Activated naive CD8-positive, alpha-beta T cell treated with anti-CD3 and anti-CD28 coated beads, Interleukin-2, amount 50 U/mL, for 24 hours (primary cell): ENCODE measurements at regions not wholly inside any gene's neighbourhood (a gene's known extent, or its start where the extent isn't known, plus 50 kb on each side); places are given as distances from the start of the nearest gene placed in this dataset.
A peak's percentile ranks its signal among the peaks of the same experiment; 100 is the strongest.
"Not testable (repeated sequence)": the region's sequence is repeated elsewhere in the genome, so short reads cannot be mapped to it uniquely, and the experiment has no call there.

ENCODE experiments used
- ATAC-seq: fragments of 150-1000 bp; cut with Tn5 transposase; one replicate; pipeline ENCODE4 v1.10.0; 2021
- DNase-seq: peaks from one replicate; pipeline ENCODE4 v3.0.0; 2021
- H3K27ac Mint-ChIP-seq: one replicate; pipeline ENCODE4 v1.8.0; 2021; ENCODE audit warnings: mild to moderate bottlenecking, mixed read lengths
- H3K27me3 Mint-ChIP-seq: one replicate; pipeline ENCODE4 v1.8.0; 2021; ENCODE audit warnings: mixed read lengths
- H3K36me3 Mint-ChIP-seq: one replicate; pipeline ENCODE4 v1.8.0; 2021; ENCODE audit warnings: low read depth, mixed read lengths
- H3K4me1 Mint-ChIP-seq: one replicate; pipeline ENCODE4 v1.8.0; 2021; ENCODE audit warnings: mixed read lengths
- H3K4me3 Mint-ChIP-seq: one replicate; pipeline ENCODE4 v1.8.0; 2021; ENCODE audit warnings: mild to moderate bottlenecking, moderate library complexity, mixed read lengths
- H3K9me3 Mint-ChIP-seq: one replicate; pipeline ENCODE4 v1.8.0; 2021; ENCODE audit warnings: mixed read lengths

GRCh38 chr9:95724253-95724991 lies 151.1 kb upstream of the ERCC6L2 start:
- Mint-ChIP-seq H3K27ac (peak overlapping the region; percentile 98), H3K9me3 (peaks cover 20% of the 10 kb centered on the region), H3K4me1 (peaks cover 55% of the 10 kb centered on the region), H3K4me3 (peak overlapping the region; percentile 68), H3K36me3 (peaks cover 12% of the 10 kb centered on the region), H3K27me3 (peaks cover 4% of the 10 kb centered on the region)
- ATAC-seq: peak; percentile 89
- peak; percentile 50 for DNase-seq

- peaks cover 12% of the 10 kb centered on the region for H3K36me3 Mint-ChIP-seq
- no peak for DNase-seq
- peaks cover 29% of the 10 kb centered on the region for H3K9me3 Mint-ChIP-seq
- peaks cover 6% of the 10 kb centered on the region for H3K27me3 Mint-ChIP-seq
- H3K27ac Mint-ChIP-seq: no peak overlapping the region
- no peak for ATAC-seq
- H3K4me1 Mint-ChIP-seq: peaks cover 53% of the 10 kb centered on the region
- H3K4me3 Mint-ChIP-seq: no peak overlapping the region
Measured at GRCh38 chr9:95722141-95722540, 153.3 kb upstream of the ERCC6L2 start.

DNA sequence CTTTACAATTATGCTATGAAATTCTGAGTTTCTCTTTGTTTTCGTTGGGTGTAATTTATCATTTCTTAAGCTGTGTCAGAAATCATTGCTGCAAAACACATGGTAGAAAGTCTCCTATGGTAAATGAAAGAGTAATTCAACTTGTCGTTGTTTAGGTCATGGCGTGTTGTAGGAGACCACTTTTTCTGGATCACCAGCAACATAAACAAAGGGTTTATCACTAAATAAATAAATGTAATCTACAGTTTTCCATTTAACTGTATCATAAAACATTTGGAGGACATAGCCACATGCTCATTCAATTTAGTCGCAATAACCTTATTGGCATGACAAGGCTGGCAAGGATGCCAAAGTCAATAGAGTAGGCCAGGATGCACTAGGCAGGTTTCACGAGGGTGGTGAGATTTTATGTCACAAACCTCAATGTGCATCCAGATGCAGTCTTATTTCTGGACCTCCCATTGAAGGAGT lies 154.4 kb upstream of the ERCC6L2 start:
- peaks cover 42% of the 10 kb centered on the region for H3K4me1 Mint-ChIP-seq
- ATAC-seq (no peak), DNase-seq (no peak)
- peaks cover 7% of the 10 kb centered on the region for H3K27me3 Mint-ChIP-seq
- H3K4me3 Mint-ChIP-seq: no peak overlapping the region
- H3K27ac Mint-ChIP-seq: no peak overlapping the region
- H3K9me3 Mint-ChIP-seq: peaks cover 39% of the 10 kb centered on the region
- H3K36me3 Mint-ChIP-seq: peaks cover 12% of the 10 kb centered on the region

DNA sequence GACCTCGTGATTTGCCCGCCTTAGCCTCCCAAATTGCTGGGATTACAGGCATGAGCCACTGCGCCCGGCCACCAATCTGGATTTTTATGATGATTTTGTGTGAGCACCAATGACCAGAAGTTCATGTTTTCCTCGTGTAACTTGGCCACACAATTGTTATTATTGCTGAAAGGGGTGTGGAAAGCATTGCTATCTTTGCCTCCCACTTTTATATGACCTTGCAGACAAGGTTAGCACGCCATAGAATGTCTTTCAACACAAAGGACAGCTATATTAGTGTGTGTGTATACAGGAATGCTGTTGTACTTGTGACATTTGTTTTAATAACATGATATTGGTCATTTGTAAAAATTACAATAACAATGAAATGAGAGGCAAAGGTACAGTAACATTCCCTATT lies 155.0 kb upstream of the ERCC6L2 start:
- ATAC-seq (no peak), DNase-seq (no peak)
- peaks cover 36% of the 10 kb centered on the region for H3K4me1 Mint-ChIP-seq
- no peak overlapping the region for H3K27ac Mint-ChIP-seq
- H3K4me3 Mint-ChIP-seq: no peak overlapping the region
- peaks cover 10% of the 10 kb centered on the region for H3K36me3 Mint-ChIP-seq
- peaks cover 7% of the 10 kb centered on the region for H3K27me3 Mint-ChIP-seq
- H3K9me3 Mint-ChIP-seq: peaks cover 37% of the 10 kb centered on the region

DNA sequence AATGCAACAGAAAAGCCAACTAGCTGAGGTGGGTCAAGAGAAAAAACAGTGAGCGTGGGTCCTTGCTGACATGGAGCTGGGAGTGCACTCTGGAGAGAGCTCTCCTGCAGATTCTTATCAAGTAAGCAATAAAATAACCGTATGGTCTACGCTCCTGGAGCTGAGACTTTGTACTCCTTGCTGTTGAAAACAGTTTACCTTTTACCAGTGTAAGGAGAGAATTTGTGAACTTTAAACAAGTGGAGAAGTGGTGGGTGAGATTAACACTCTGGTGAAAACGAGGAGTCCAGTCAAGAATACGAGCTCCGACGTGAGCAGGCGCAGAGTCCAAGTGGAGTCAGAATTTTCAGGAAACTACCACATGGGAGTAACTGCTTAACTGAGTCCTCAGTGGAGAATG lies 156.1 kb upstream of the ERCC6L2 start:
- Mint-ChIP-seq H3K27me3 (peaks cover 7% of the 10 kb centered on the region), H3K4me3 (no peak overlapping the region), H3K27ac (no peak overlapping the region)

GRCh38 chr9:95718263-95718662 lies 157.2 kb upstream of the ERCC6L2 start:
- ATAC-seq: no peak
- no peak overlapping the region for H3K27ac Mint-ChIP-seq
- H3K27me3 Mint-ChIP-seq: peaks cover 7% of the 10 kb centered on the region
- peaks cover 14% of the 10 kb centered on the region for H3K4me1 Mint-ChIP-seq
- peaks cover 32% of the 10 kb centered on the region for H3K9me3 Mint-ChIP-seq
- peaks cover 8% of the 10 kb centered on the region for H3K36me3 Mint-ChIP-seq
- no peak overlapping the region for H3K4me3 Mint-ChIP-seq
- DNase-seq: no peak

More for the DNA sequence above, 156.1 kb upstream of the ERCC6L2 start:
- peaks cover 25% of the 10 kb centered on the region for H3K4me1 Mint-ChIP-seq
- peaks cover 36% of the 10 kb centered on the region for H3K9me3 Mint-ChIP-seq
- ATAC-seq (no peak), DNase-seq (no peak)
- H3K36me3 Mint-ChIP-seq: peaks cover 10% of the 10 kb centered on the region

GRCh38 chr9:95715868-95716435 lies 159.5 kb upstream of the ERCC6L2 start:
- peaks cover 5% of the 10 kb centered on the region for H3K36me3 Mint-ChIP-seq
- H3K9me3 Mint-ChIP-seq: peaks cover 27% of the 10 kb centered on the region
- no peak overlapping the region for H3K27ac Mint-ChIP-seq
- no peak overlapping the region for H3K4me3 Mint-ChIP-seq
- H3K27me3 Mint-ChIP-seq: peaks cover 3% of the 10 kb centered on the region
- no peak for DNase-seq
- no peak for ATAC-seq
- no peaks in the 10 kb centered on the region for H3K4me1 Mint-ChIP-seq

GRCh38 chr9:95710446-95710845 lies 165.0 kb upstream of the ERCC6L2 start:
- no peaks in the 10 kb centered on the region for H3K4me1 Mint-ChIP-seq
- no peaks in the 10 kb centered on the region for H3K27me3 Mint-ChIP-seq
- no peak overlapping the region for H3K27ac Mint-ChIP-seq
- H3K36me3 Mint-ChIP-seq: peaks cover 3% of the 10 kb centered on the region
- peaks cover 3% of the 10 kb centered on the region for H3K9me3 Mint-ChIP-seq
- no peak for DNase-seq
- ATAC-seq: no peak
- no peak overlapping the region for H3K4me3 Mint-ChIP-seq

GRCh38 chr9:95696701-95697100 lies 178.8 kb upstream of the ERCC6L2 start:
- no peak for DNase-seq
- Mint-ChIP-seq H3K4me1 (no peaks in the 10 kb centered on the region), H3K36me3 (peaks cover 4% of the 10 kb centered on the region), H3K27ac (no peak overlapping the region), H3K9me3 (peaks cover 8% of the 10 kb centered on the region), H3K4me3 (no peak overlapping the region), H3K27me3 (peaks cover 5% of the 10 kb centered on the region)
- no peak for ATAC-seq

GRCh38 chr9:95691435-95691834 lies 174.7 kb upstream of the PTCH1 start:
- H3K27ac Mint-ChIP-seq: no peak overlapping the region
- no peak overlapping the region for H3K4me3 Mint-ChIP-seq
- H3K27me3 Mint-ChIP-seq: no peaks in the 10 kb centered on the region
- no peaks in the 10 kb centered on the region for H3K4me1 Mint-ChIP-seq
- no peak for DNase-seq
- no peak for ATAC-seq
- no peaks in the 10 kb centered on the region for H3K36me3 Mint-ChIP-seq
- H3K9me3 Mint-ChIP-seq: peaks cover 8% of the 10 kb centered on the region

- no peaks in the 10 kb centered on the region for H3K4me1 Mint-ChIP-seq
- no peak for ATAC-seq
- H3K27ac Mint-ChIP-seq: no peak overlapping the region
Measured at GRCh38 chr9:95689669-95690068, 172.9 kb upstream of the PTCH1 start.

DNA sequence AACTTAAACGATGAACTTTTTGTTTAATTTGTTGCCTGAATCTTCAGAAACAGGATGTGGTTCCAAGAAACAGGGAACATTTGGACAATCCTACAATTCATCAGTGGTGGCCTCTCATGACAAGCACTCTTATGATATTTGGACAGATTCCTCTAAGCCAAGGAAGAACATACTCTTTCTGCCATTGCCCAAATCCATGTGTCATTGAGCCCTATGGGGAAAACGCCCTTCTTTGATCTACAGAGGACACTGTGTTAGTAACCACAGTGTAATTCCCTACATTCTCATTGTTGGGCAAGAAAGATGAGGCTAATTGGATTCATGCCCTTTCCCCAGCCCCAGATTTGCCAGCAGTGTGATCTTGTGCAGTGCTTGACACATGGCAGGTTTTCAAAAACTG lies 167.7 kb upstream of the PTCH1 start:
- H3K27me3 Mint-ChIP-seq: peaks cover 1% of the 10 kb centered on the region
- no peak for DNase-seq

More at GRCh38 chr9:95689669-95690068, 172.9 kb upstream of the PTCH1 start:
- no peaks in the 10 kb centered on the region for H3K9me3 Mint-ChIP-seq
- no peak for DNase-seq
- H3K4me3 Mint-ChIP-seq: no peak overlapping the region
- H3K36me3 Mint-ChIP-seq: no peaks in the 10 kb centered on the region
- H3K27me3 Mint-ChIP-seq: no peaks in the 10 kb centered on the region

GRCh38 chr9:95680306-95680705 lies 163.5 kb upstream of the PTCH1 start:
- H3K4me1 Mint-ChIP-seq: peaks cover 12% of the 10 kb centered on the region
- not testable (repeated sequence) for H3K27ac Mint-ChIP-seq, H3K9me3 Mint-ChIP-seq, H3K27me3 Mint-ChIP-seq, ATAC-seq, DNase-seq, H3K4me3 Mint-ChIP-seq, H3K36me3 Mint-ChIP-seq

More for the DNA sequence above, 167.7 kb upstream of the PTCH1 start:
- Mint-ChIP-seq H3K27ac (no peak overlapping the region), H3K9me3 (peaks cover 4% of the 10 kb centered on the region), H3K36me3 (no peaks in the 10 kb centered on the region), H3K4me3 (no peak overlapping the region), H3K4me1 (peaks cover 12% of the 10 kb centered on the region)
- ATAC-seq: no peak

- Mint-ChIP-seq H3K4me1 (peaks cover 12% of the 10 kb centered on the region), H3K36me3 (no peaks in the 10 kb centered on the region), H3K27ac (no peak overlapping the region), H3K27me3 (peaks cover 4% of the 10 kb centered on the region), H3K9me3 (peaks cover 4% of the 10 kb centered on the region), H3K4me3 (no peak overlapping the region)
- DNase-seq: no peak
- ATAC-seq: no peak
Measured at GRCh38 chr9:95679874-95680273, 163.1 kb upstream of the PTCH1 start.

DNA sequence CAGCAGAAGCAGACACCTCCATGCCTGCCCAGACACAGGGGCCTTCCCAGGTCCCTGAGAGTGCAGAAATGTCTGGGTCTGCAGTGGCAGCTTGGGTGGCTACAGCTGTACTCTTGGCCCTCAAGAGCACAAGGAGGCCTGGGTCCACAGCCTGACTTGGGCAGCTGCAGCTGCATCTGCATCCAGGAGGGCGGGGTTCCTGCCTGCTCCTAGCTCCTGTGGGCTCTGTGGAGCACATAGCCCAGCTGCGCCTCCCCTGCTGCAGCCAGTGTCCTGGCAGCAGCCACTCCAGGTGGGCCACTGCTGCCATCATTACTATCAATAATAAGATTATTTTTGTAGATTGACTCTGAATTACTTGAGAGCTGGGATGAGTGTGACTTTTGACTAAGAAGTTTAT lies 162.0 kb upstream of the PTCH1 start:
- no peak for ATAC-seq
- Mint-ChIP-seq H3K9me3 (peaks cover 4% of the 10 kb centered on the region), H3K4me1 (peaks cover 12% of the 10 kb centered on the region), H3K36me3 (no peaks in the 10 kb centered on the region), H3K4me3 (no peak overlapping the region), H3K27ac (no peak overlapping the region), H3K27me3 (peaks cover 4% of the 10 kb centered on the region)
- no peak for DNase-seq
